HepG2 (cell line): ENCODE measurements at regions not wholly inside any gene's neighbourhood (a gene's known extent, or its start where the extent isn't known, plus 50 kb on each side); places are given as distances from the start of the nearest gene placed in this dataset.
"Not testable (repeated sequence)": the region's sequence is repeated elsewhere in the genome, so short reads cannot be mapped to it uniquely, and the experiment has no call there.

Experiments used
- ATAC-seq: fragments of 200-7000 bp; cut with Tn5 transposase; 3 replicates; pipeline ENCODE4 v1.9.1; 2020; ENCODE audit warnings: mild to moderate bottlenecking, moderate library complexity
- BruUV-seq: library from RNA; stranded (reverse); fragments of 400-500 nt; replicated peaks from 2 replicates; lab custom pipeline; 2021; lab: Mats Ljungman, UMichigan
- CTCF ChIA-PET: fragments of 300-600 bp; formaldehyde crosslinking; extraction: SDS; loops from one replicate; lab custom pipeline; 2021; ENCODE audit warnings: low total read pairs, inconsistent platforms, low intra/inter-chr PET ratio; lab: Yijun Ruan, JAX
- POLR2A ChIA-PET: fragments of 350-600 bp; sonication (Branson Sonifier 250); formaldehyde crosslinking; loops from one replicate; lab custom pipeline; 2020; ENCODE audit warnings: antibody characterized with exemption, inconsistent platforms; lab: Yijun Ruan, JAX
- DNase-seq: peaks from one replicate; pipeline ENCODE4 v3.0.0-alpha.2; 2015; ENCODE audit warnings: low spot score
- FAIRE-seq: peaks from 3 replicates; lab custom pipeline; 2011; peaks lifted over from hg19 to GRCh38; lab: Jason Lieb, UNC
- H2AFZ ChIP-seq: one replicate; pipeline ENCODE4 v1.6.1; 2011; ENCODE audit warnings: low read length, inconsistent platforms
- H3K27ac ChIP-seq: fragments of 300-600 bp; 3 replicates; pipeline ENCODE4 v1.8.0; 2011; ENCODE audit warnings: mixed run types, mild to moderate bottlenecking, mixed read lengths, low read length, inconsistent platforms; ENCODE audit not compliant: insufficient read depth; ENCODE audit errors: extremely low read length
- H3K27me3 ChIP-seq, 2 experiments: fragments of 200-600 bp in 1 of 2; 2 replicates in 1 of 2; 3 replicates in 1 of 2; pipeline versions ENCODE4 v1.6.0 to v1.8.0; 2011; ENCODE audit warnings: low read length in 2 of 2, mild to moderate bottlenecking in 2 of 2, moderate library complexity in 2 of 2, inconsistent platforms in 1 of 2; ENCODE audit not compliant: insufficient read depth in 2 of 2, control insufficient read depth in 1 of 2
- H3K36me3 ChIP-seq, 2 experiments: fragments of 200-600 bp in 1 of 2; replicated peaks in 1 of 2; 2 replicates in 1 of 2; 3 replicates in 1 of 2; pipeline versions ENCODE4 v1.5.1 to v1.8.0; 2011; ENCODE audit warnings: low read length in 2 of 2, inconsistent platforms in 1 of 2; ENCODE audit not compliant: insufficient read depth in 2 of 2, control insufficient read depth in 1 of 2
- H3K4me1 ChIP-seq: 2 replicates; pipeline ENCODE4 v1.5.1; 2012; ENCODE audit warnings: low read length, inconsistent platforms; ENCODE audit not compliant: insufficient read depth
- H3K4me2 ChIP-seq: 2 replicates; pipeline ENCODE4 v1.6.0; 2011; ENCODE audit warnings: low read depth, low read length, inconsistent platforms
- H3K4me3 ChIP-seq, 3 experiments: fragments of 200-600 bp in 1 of 3; sonication (generic), shearing (Covaris generic) in 1 of 3; replicated peaks in 1 of 3; 2 replicates each; pipeline ENCODE4 v1.5.1; 2011 to 2016; ENCODE audit warnings: low read length in 3 of 3, inconsistent platforms in 2 of 3, low read depth in 2 of 3, mild to moderate bottlenecking in 2 of 3, control low read depth in 1 of 3, mixed read lengths in 1 of 3; ENCODE audit not compliant: insufficient read depth in 1 of 3
- H3K79me2 ChIP-seq: one replicate; pipeline ENCODE4 v1.6.1; 2011; ENCODE audit warnings: low read length, inconsistent platforms; ENCODE audit not compliant: insufficient read depth
- H3K9ac ChIP-seq: 2 replicates; pipeline ENCODE4 v1.6.0; 2011; ENCODE audit warnings: mild to moderate bottlenecking, low read depth, low read length, inconsistent platforms; ENCODE audit not compliant: insufficient read depth
- H3K9me3 ChIP-seq: 2 replicates; pipeline ENCODE4 v1.5.1; 2012; ENCODE audit warnings: mild to moderate bottlenecking, low read length
- H4K20me1 ChIP-seq: 2 replicates; pipeline ENCODE4 v1.6.0; 2011; ENCODE audit warnings: inconsistent platforms, mild to moderate bottlenecking, low read length, moderate library complexity; ENCODE audit not compliant: insufficient read depth
- NCOA1 ChIP-seq: sonication (generic); formaldehyde crosslinking; IDR thresholded peaks from 2 replicates; pipeline ENCODE4 v1.9.0; 2021; ENCODE audit warnings: missing genetic modification reagents
- WGBS: methylation state at CpG from one replicate; pipeline ENCODE4 v1.1.6; 2017; ENCODE audit warnings: low lambda C conversion rate; 5-methylcytosine and 5-hydroxymethylcytosine counted together
- in situ Hi-C: cut with HindIII; loops from 2 replicates; pipeline ENCODE4 v1.10.0; 2017; ENCODE audit warnings: low pct_unique_long_range_greater_than_20kb; ENCODE audit not compliant: extremely low pct_ligation_motif_present
- intact Hi-C: fragments of 100-400 bp; cut with micrococcal nuclease; formaldehyde crosslinking; loops from one replicate; pipeline ENCODE4 v1.10.0; 2022; ENCODE audit not compliant: unreplicated experiment
- TF ChIP-seq, protein P1 (sequence below): sonication (generic); formaldehyde crosslinking; IDR thresholded peaks from 2 replicates; pipeline ENCODE4 v1.8.0; 2022; ENCODE audit warnings: mild to moderate bottlenecking, missing genetic modification reagents, borderline replicate concordance

DNA sequence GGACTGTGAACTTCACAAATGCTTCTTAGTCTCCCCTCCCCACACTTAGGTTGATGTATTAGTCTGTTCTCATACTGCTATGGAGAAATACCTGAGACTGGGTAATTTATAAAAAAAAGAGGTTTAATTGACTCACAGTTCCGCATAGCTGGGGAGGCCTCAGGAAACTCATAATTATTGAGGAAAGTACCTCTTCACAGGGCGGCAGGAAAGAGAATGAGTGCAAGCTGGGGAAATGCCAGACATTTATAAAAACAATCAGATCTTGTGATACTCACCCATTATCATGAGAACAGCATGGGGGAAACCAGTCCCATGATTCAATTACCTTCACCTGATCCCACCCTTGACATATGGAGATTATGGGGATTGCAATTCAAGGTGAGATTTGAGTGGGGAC, 178.8 kb downstream of the SLC38A4 start:
- no TSS peak for BruUV-seq
- CTCF ChIA-PET, result no interaction called here
- peaks cover 18% of the 10 kb centered on the region for H3K9me3 ChIP-seq
- H3K4me3 ChIP-seq, result no peak overlapping the region
- DNase-seq (no peak), FAIRE-seq (no peak), ATAC-seq (no peak)
- H3K4me1 ChIP-seq, result peaks cover 9% of the 10 kb centered on the region
- H3K36me3 ChIP-seq, result no peaks in the 10 kb centered on the region
- in situ Hi-C loops, result no loop called here
- H3K27me3 ChIP-seq, result no peaks in the 10 kb centered on the region
- no peak overlapping the region for H3K27ac ChIP-seq
- H4K20me1 ChIP-seq, result no peaks in the 10 kb centered on the region
- H2AFZ ChIP-seq, result no peak overlapping the region
- WGBS, result 93% methylated on average over 2 of the region's 2 CpGs
- H3K4me2 ChIP-seq, result no peak overlapping the region
- no peak overlapping the region for H3K9ac ChIP-seq
- TF ChIP-seq, protein P1, sequence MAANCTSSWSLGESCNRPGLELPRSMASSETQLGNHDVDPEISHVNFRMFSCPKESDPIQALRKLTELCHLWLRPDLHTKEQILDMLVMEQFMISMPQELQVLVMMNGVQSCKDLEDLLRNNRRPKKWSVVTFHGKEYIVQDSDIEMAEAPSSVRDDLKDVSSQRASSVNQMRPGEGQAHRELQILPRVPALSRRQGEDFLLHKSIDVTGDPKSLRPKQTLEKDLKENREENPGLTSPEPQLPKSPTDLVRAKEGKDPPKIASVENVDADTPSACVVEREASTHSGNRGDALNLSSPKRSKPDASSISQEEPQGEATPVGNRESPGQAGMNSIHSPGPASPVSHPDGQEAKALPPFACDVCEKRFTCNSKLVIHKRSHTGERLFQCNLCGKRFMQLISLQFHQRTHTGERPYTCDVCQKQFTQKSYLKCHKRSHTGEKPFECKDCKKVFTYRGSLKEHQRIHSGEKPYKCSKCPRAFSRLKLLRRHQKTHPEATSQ (CRISPR knock-in tag), result peak; percentile 20; the same call in 1 of the 2 replicates
- no peak for TF ChIP-seq NCOA1 (CRISPR knock-in tag)
- TF ChIP-seq, all 625 proteins: peak for 1
- POLR2A ChIA-PET, result no interaction called here
- intact Hi-C loops, result no loop called here
- no peaks in the 10 kb centered on the region for H3K79me2 ChIP-seq

DNA sequence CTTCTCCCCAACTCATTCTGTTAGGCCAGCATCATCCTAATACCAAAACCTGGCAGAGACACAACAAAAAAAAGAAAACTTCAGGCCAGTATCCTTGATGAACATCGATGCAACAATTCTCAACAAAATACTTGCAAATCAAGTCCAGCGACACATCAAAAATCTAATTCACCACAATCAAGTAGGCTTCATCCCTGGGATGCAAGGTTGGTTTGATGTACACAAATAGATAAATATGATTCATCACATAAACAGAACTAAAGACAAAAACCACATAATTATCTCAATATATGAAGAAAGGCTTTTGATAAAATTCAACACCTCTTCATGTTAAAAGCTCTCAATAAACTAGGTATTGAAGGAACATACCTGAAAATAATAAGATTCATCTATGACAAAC, 184.1 kb downstream of the SLC38A4 start:
- H3K4me3 ChIP-seq, H4K20me1 ChIP-seq, ATAC-seq, H3K9ac ChIP-seq, BruUV-seq, CTCF ChIA-PET, H3K27ac ChIP-seq, H3K4me2 ChIP-seq, H3K27me3 ChIP-seq, intact Hi-C loops, H2AFZ ChIP-seq, POLR2A ChIA-PET, H3K4me1 ChIP-seq, in situ Hi-C loops, FAIRE-seq, H3K79me2 ChIP-seq, H3K36me3 ChIP-seq, DNase-seq: not testable (repeated sequence)
- WGBS, result 93% methylated on average over 2 of the region's 2 CpGs
- H3K9me3 ChIP-seq, result peaks cover 38% of the 10 kb centered on the region; the same call in 1 of the 2 replicates
